ENCODE measurements at regions not wholly inside any gene's neighbourhood (a gene's known extent, or its start where the extent isn't known, plus 50 kb on each side); places are given as distances from the start of the nearest gene placed in this dataset.

DNA sequence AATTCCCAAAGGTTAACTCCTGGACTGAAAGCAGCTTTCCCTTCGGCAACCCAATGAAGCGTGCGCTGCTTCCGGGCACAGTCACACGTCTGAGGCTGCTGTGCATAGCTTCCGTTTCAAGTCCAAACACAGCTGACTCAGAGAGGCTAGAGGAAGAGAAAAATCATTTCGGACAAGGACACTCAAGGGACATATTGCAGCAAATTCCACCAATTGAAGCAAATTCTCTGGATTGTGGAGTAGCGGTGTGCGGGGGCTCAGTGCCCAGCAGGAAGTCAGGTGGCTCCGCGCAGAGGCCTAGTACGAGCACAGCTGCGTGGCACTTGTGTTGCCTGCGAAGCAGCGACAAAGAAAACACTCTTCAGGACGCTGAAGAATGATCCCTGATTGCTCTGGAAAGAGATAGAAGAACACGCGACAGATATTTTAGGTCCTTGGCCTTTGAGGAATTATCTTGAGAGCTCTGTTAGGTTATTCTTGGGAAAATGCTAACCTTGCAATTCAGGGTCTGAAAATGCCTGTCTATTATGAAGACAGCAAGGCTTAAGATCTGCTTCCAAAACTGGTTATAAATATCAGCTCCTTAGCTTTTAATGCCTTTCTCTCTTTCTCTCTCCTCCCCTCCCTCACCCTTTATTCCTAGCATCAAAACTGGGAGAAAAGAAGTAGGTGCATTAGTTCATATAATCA is 352.6 kb upstream of the DLGAP1 start:
- H3K27ac ChIP-seq, result no peak overlapping the region

GRCh38 chr18:4806331-4806730 is 351.2 kb upstream of the DLGAP1 start:
- intact Hi-C loops (cut with DNase I), result no loop called here
- WGBS, 3 donors, result 67 to 81% (median 73%) methylated on average over 1 of the region's 1 CpG
- H3K4me1 ChIP-seq (ENCODE audit: insufficient read depth), result no peaks in the 10 kb centered on the region

More for the DNA sequence above, 352.6 kb upstream of the DLGAP1 start:
- DNase-seq, result no peak
- Histone ChIP-seq H3K36me3 (no peaks in the 10 kb centered on the region), H3K4me3 (no peak overlapping the region), H3K9me3 (no peaks in the 10 kb centered on the region), H3K27me3 (no peaks in the 10 kb centered on the region), H3K4me1 (ENCODE audit: insufficient read depth) (no peaks in the 10 kb centered on the region)
- no peak for TF ChIP-seq POLR2A (IDR thresholded peaks at IDR 0.05)
- WGBS, 3 donors, result 78 to 83% (median 79%) methylated on average over 18 of the region's 18 CpGs
- intact Hi-C loops (cut with DNase I), result no loop called here

GRCh38 chr18:4802296-4802695 is 347.2 kb upstream of the DLGAP1 start:
- Histone ChIP-seq H3K4me1 (ENCODE audit: insufficient read depth) (no peaks in the 10 kb centered on the region), H3K36me3 (no peaks in the 10 kb centered on the region), H3K27me3 (no peaks in the 10 kb centered on the region), H3K9me3 (no peaks in the 10 kb centered on the region), H3K4me3 (no peak overlapping the region), H3K27ac (no peak overlapping the region)
- TF ChIP-seq EP300 (IDR thresholded peaks at IDR 0.05) (no peak), CTCF (IDR thresholded peaks at IDR 0.05) (no peak), POLR2A (IDR thresholded peaks at IDR 0.05) (no peak)
- no peak for DNase-seq
- WGBS, 3 donors, result 54 to 72% (median 69%) methylated on average over 2 of the region's 2 CpGs
- intact Hi-C loops (cut with DNase I), result no loop called here

More at GRCh38 chr18:4806331-4806730, 351.2 kb upstream of the DLGAP1 start:
- Histone ChIP-seq H3K27me3 (no peaks in the 10 kb centered on the region), H3K4me3 (no peak overlapping the region), H3K27ac (no peak overlapping the region), H3K9me3 (no peaks in the 10 kb centered on the region), H3K36me3 (no peaks in the 10 kb centered on the region)
- TF ChIP-seq POLR2A (IDR thresholded peaks at IDR 0.05) (no peak), CTCF (IDR thresholded peaks at IDR 0.05) (no peak), EP300 (IDR thresholded peaks at IDR 0.05) (no peak)
- DNase-seq, result no peak

- TF ChIP-seq CTCF (IDR thresholded peaks at IDR 0.05) (no peak), EP300 (IDR thresholded peaks at IDR 0.05) (no peak), POLR2A (IDR thresholded peaks at IDR 0.05) (no peak)
- intact Hi-C loops (cut with DNase I), result no loop called here
- Histone ChIP-seq H3K9me3 (no peaks in the 10 kb centered on the region), H3K4me1 (ENCODE audit: insufficient read depth) (no peaks in the 10 kb centered on the region), H3K27ac (no peak overlapping the region), H3K4me3 (no peak overlapping the region), H3K27me3 (no peaks in the 10 kb centered on the region), H3K36me3 (no peaks in the 10 kb centered on the region)
- no peak for DNase-seq
- WGBS, 3 donors, result 87 to 90% (median 88%) methylated on average over 2 of the region's 2 CpGs
These were observed 346.0 kb upstream of the DLGAP1 start for GRCh38 chr18:4801151-4801550.

GRCh38 chr18:4797002-4797685 is 342.0 kb upstream of the DLGAP1 start:
- WGBS, 3 donors, result 53 to 55% (median 54%) methylated on average over 3 of the region's 3 CpGs
- DNase-seq, result no peak
- intact Hi-C loops (cut with DNase I), result no loop called here
- no peak overlapping the region for H3K27ac ChIP-seq
- no peaks in the 10 kb centered on the region for H3K27me3 ChIP-seq
- H3K4me3 ChIP-seq, result no peak overlapping the region
- TF ChIP-seq EP300 (IDR thresholded peaks at IDR 0.05) (no peak), CTCF (IDR thresholded peaks at IDR 0.05) (no peak), POLR2A (IDR thresholded peaks at IDR 0.05) (no peak)
- H3K4me1 ChIP-seq (ENCODE audit: insufficient read depth), result no peaks in the 10 kb centered on the region
- no peaks in the 10 kb centered on the region for H3K9me3 ChIP-seq
- no peaks in the 10 kb centered on the region for H3K36me3 ChIP-seq
